ENCODE measurements at regions not wholly inside any gene's neighbourhood (a gene's known extent, or its start where the extent isn't known, plus 50 kb on each side); places are given as distances from the start of the nearest gene placed in this dataset.
"Not testable (repeated sequence)": the region's sequence is repeated elsewhere in the genome, so short reads cannot be mapped to it uniquely, and the experiment has no call there.

- not testable (repeated sequence) for TF ChIP-seq POLR2A (IDR thresholded peaks at IDR 0.05; ENCODE audit: low read length); GATA1 (IDR thresholded peaks at IDR 0.05; ENCODE audit: low read depth, low read length)
Measured at GRCh38 chr2:166743482-166743881, 144.8 kb upstream of the XIRP2 start.
